H1 (cell line): ENCODE measurements at regions not wholly inside any gene's neighbourhood (a gene's known extent, or its start where the extent isn't known, plus 50 kb on each side); places are given as distances from the start of the nearest gene placed in this dataset.

ENCODE experiments used
- CHD7 ChIP-seq: fragments of 300-600 bp; sonication (generic); IDR thresholded peaks from 2 replicates; pipeline ENCODE4 v1.7.1; 2012; ENCODE audit warnings: low read length, moderate library complexity, mild to moderate bottlenecking, inconsistent platforms; ENCODE audit not compliant: insufficient replicate concordance

- TF ChIP-seq CHD7 = no peak
These were observed 83.1 kb upstream of the NPVF start (continued) for GRCh38 chr7:25311346-25311745.
